SK-N-SH (cell line): ENCODE measurements at regions not wholly inside any gene's neighbourhood (a gene's known extent, or its start where the extent isn't known, plus 50 kb on each side); places are given as distances from the start of the nearest gene placed in this dataset.

ENCODE experiments used
- CTCF ChIA-PET: fragments of 300-600, 350-600 bp; formaldehyde crosslinking; extraction: SDS; loops from one replicate; lab custom pipeline; 2021; lab: Yijun Ruan, JAX
- POLR2A ChIA-PET: fragments of 350-600 bp; sonication (Branson Sonifier 250); formaldehyde crosslinking; extraction: SDS; loops from one replicate; lab custom pipeline; 2020; ENCODE audit warnings: antibody characterized with exemption, inconsistent platforms; lab: Yijun Ruan, JAX
- DNase-seq: peaks from one replicate; pipeline ENCODE4 v3.0.0; 2012
- H2AFZ ChIP-seq: fragments of 200-600 bp; sonication (generic); 2 replicates; pipeline ENCODE4 v1.8.1; 2016; ENCODE audit warnings: antibody characterized with exemption, mild to moderate bottlenecking, low read depth
- H3F3A ChIP-seq: fragments of 200-600 bp; sonication (generic); replicated peaks from 2 replicates; pipeline ENCODE3; 2016; ENCODE audit warnings: antibody characterized with exemption, mild to moderate bottlenecking; ENCODE audit not compliant: insufficient read depth
- H3K27ac ChIP-seq, 2 experiments: fragments of 200-500 bp in 1 of 2; fragments of 200-600 bp in 1 of 2; sonication (Bioruptor generic) in 1 of 2; sonication (generic), shearing (Covaris generic) in 1 of 2; 2 replicates each; pipeline versions ENCODE4 v1.5.1 to v1.6.1; 2014 to 2016; ENCODE audit warnings: low read depth in 2 of 2, inconsistent platforms in 1 of 2, low read length in 1 of 2, mild to moderate bottlenecking in 1 of 2, mixed read lengths in 1 of 2
- H3K27me3 ChIP-seq: fragments of 200-600 bp; sonication (generic), shearing (Covaris generic); 2 replicates; pipeline ENCODE4 v1.6.1; 2016; ENCODE audit warnings: mixed run types; ENCODE audit not compliant: insufficient read depth
- H3K36me3 ChIP-seq, 2 experiments: fragments of 200-500 bp in 1 of 2; fragments of 200-600 bp in 1 of 2; sonication (Bioruptor generic) in 1 of 2; sonication (generic) in 1 of 2; replicated peaks in 1 of 2; 2 replicates each; pipeline versions ENCODE3 to v1.5.1; 2014 to 2016; ENCODE audit warnings: low read length in 1 of 2, mild to moderate bottlenecking in 1 of 2; ENCODE audit not compliant: insufficient read depth in 2 of 2, control insufficient read depth in 1 of 2
- H3K4me1 ChIP-seq, 2 experiments: fragments of 200-500 bp in 1 of 2; fragments of 200-600 bp in 1 of 2; sonication (Bioruptor generic) in 1 of 2; sonication (generic), shearing (Covaris generic) in 1 of 2; 2 replicates each; pipeline versions ENCODE4 v1.5.1 to v1.6.1; 2014 to 2016; ENCODE audit warnings: low read depth in 1 of 2, low read length in 1 of 2, mixed run types in 1 of 2; ENCODE audit not compliant: insufficient read depth in 2 of 2, control insufficient read depth in 1 of 2
- H3K4me2 ChIP-seq: fragments of 200-600 bp; sonication (generic), shearing (Covaris generic); 2 replicates; pipeline ENCODE4 v1.6.1; 2017; ENCODE audit warnings: mixed run types
- H3K4me3 ChIP-seq, 2 experiments: fragments of 200-500 bp in 1 of 2; fragments of 200-600 bp in 1 of 2; sonication (Bioruptor generic) in 1 of 2; sonication (generic), shearing (Covaris generic) in 1 of 2; 2 replicates each; pipeline versions ENCODE4 v1.5.1 to v1.8.1; 2014 to 2016; ENCODE audit warnings: low read depth in 2 of 2, inconsistent platforms in 1 of 2, low read length in 1 of 2, mild to moderate bottlenecking in 1 of 2, mixed read lengths in 1 of 2, moderate library complexity in 1 of 2
- H3K79me2 ChIP-seq: fragments of 200-600 bp; sonication (generic); 2 replicates; pipeline ENCODE4 v1.8.1; 2017; ENCODE audit warnings: mild to moderate bottlenecking; ENCODE audit not compliant: insufficient read depth
- H3K9ac ChIP-seq: fragments of 200-600 bp; sonication (generic); 2 replicates; pipeline ENCODE4 v1.6.1; 2017; ENCODE audit warnings: mixed run types
- H3K9me2 ChIP-seq: fragments of 200-600 bp; sonication (generic); 2 replicates; pipeline ENCODE4 v1.6.1; 2017; ENCODE audit warnings: mixed run types
- H3K9me3 ChIP-seq: fragments of 200-600 bp; sonication (generic); 2 replicates; pipeline ENCODE4 v1.6.1; 2017; ENCODE audit warnings: mixed run types, mild to moderate bottlenecking, moderate library complexity
- H4K20me1 ChIP-seq: fragments of 200-600 bp; sonication (generic); 2 replicates; pipeline ENCODE4 v1.6.1; 2017; ENCODE audit warnings: mild to moderate bottlenecking, mixed run types; ENCODE audit not compliant: insufficient read depth
- CHD2 ChIP-seq: fragments of 150-350 bp; IDR thresholded peaks from 2 replicates; pipeline ENCODE4 v1.6.1; 2018; ENCODE audit warnings: low read length; ENCODE audit not compliant: partially characterized antibody
- CTCF ChIP-seq: fragments of 200-600 bp; sonication (generic); IDR thresholded peaks from 2 replicates; pipeline ENCODE4 v1.6.1; 2017; ENCODE audit warnings: antibody characterized with exemption, mild to moderate bottlenecking, moderate library complexity
- EP300 ChIP-seq, 2 experiments: IDR thresholded peaks; 2 replicates each; pipeline versions ENCODE4 v1.4.0 to v1.6.1; 2012; ENCODE audit warnings: borderline replicate concordance in 1 of 2, low read depth in 1 of 2, low read length in 1 of 2
- FOSL2 ChIP-seq: IDR thresholded peaks from 2 replicates; pipeline ENCODE4 v1.4.0; 2012; ENCODE audit warnings: low read depth, mild to moderate bottlenecking, moderate library complexity, borderline replicate concordance
- FOXM1 ChIP-seq: IDR thresholded peaks from 2 replicates; pipeline ENCODE4 v1.4.0; 2012; ENCODE audit warnings: low read depth, mild to moderate bottlenecking
- GABPA ChIP-seq: IDR thresholded peaks from 2 replicates; pipeline ENCODE4 v1.4.0; 2012; ENCODE audit warnings: low read depth, mild to moderate bottlenecking
- GATA2 ChIP-seq: sonication (generic); formaldehyde crosslinking; IDR thresholded peaks from 2 replicates; pipeline ENCODE4 v1.5.0; 2020; ENCODE audit warnings: mild to moderate bottlenecking, missing genetic modification reagents
- MEF2A ChIP-seq: IDR thresholded peaks from 2 replicates; pipeline ENCODE4 v1.4.0; 2012; ENCODE audit warnings: low read depth, borderline replicate concordance
- MXI1 ChIP-seq: IDR thresholded peaks from 2 replicates; pipeline ENCODE4 v1.6.1; 2012; ENCODE audit warnings: mild to moderate bottlenecking, low read depth, low read length, improper control_type of control experiment
- NFIC ChIP-seq: IDR thresholded peaks from 2 replicates; pipeline ENCODE4 v1.4.0; 2012; ENCODE audit warnings: borderline replicate concordance
- NRF1 ChIP-seq: IDR thresholded peaks from 2 replicates; pipeline ENCODE4 v1.6.1; 2012; ENCODE audit warnings: low read depth, mild to moderate bottlenecking, low read length
- RCOR1 ChIP-seq: fragments of 150-350 bp; IDR thresholded peaks from 2 replicates; pipeline ENCODE4 v1.6.1; 2017; ENCODE audit warnings: antibody characterized with exemption, low read length
- REST ChIP-seq: IDR thresholded peaks from 2 replicates; pipeline ENCODE4 v1.6.1; 2012; ENCODE audit warnings: mild to moderate bottlenecking, low read depth, low read length, moderate library complexity
- RXRA ChIP-seq: IDR thresholded peaks from 2 replicates; pipeline ENCODE4 v1.4.0; 2012; ENCODE audit warnings: low read depth, mild to moderate bottlenecking, borderline replicate concordance
- TAF1 ChIP-seq: IDR thresholded peaks from 2 replicates; pipeline ENCODE4 v1.6.1; 2012; ENCODE audit warnings: low read depth, mild to moderate bottlenecking, low read length, moderate library complexity, borderline replicate concordance
- TCF12 ChIP-seq: IDR thresholded peaks from 2 replicates; pipeline ENCODE4 v1.4.0; 2012
- TEAD4 ChIP-seq: IDR thresholded peaks from 2 replicates; pipeline ENCODE4 v1.4.0; 2012; ENCODE audit warnings: mild to moderate bottlenecking, borderline replicate concordance; ENCODE audit not compliant: insufficient read depth
- USF1 ChIP-seq: IDR thresholded peaks from 2 replicates; pipeline ENCODE4 v1.4.0; 2012; ENCODE audit warnings: low read depth, borderline replicate concordance
- YY1 ChIP-seq: IDR thresholded peaks from 2 replicates; pipeline ENCODE4 v1.4.0; 2012; ENCODE audit warnings: low read depth, mild to moderate bottlenecking
- WGBS: methylation state at CpG from one replicate; pipeline ENCODE4 v1.1.6; 2017; ENCODE audit warnings: low lambda C conversion rate; 5-methylcytosine and 5-hydroxymethylcytosine counted together

- no peaks in the 10 kb centered on the region for H3F3A ChIP-seq
- H3K27me3 ChIP-seq = no peaks in the 10 kb centered on the region
- H4K20me1 ChIP-seq = no peaks in the 10 kb centered on the region
- no peak overlapping the region for H3K4me3 ChIP-seq
- CTCF ChIA-PET = interaction anchor here (0.9 to 1.0 kb wide), 2 partner anchors 31 to 704 kb away, joined by 3 to 4 read pairs; no protein-coding TSS in a partner anchor
- no peak overlapping the region for H3K4me2 ChIP-seq
- H3K27ac ChIP-seq = no peak overlapping the region
- H2AFZ ChIP-seq = no peak overlapping the region
- peaks cover 3 to 7% of the 10 kb centered on the region in 2 experiments; a peak in 2 of 4 replicates for H3K4me1 ChIP-seq
- no peaks in the 10 kb centered on the region for H3K79me2 ChIP-seq
- no peak for DNase-seq
- H3K9me3 ChIP-seq = no peaks in the 10 kb centered on the region
- H3K9ac ChIP-seq = no peak overlapping the region
- TF ChIP-seq NFIC (no peak), NRF1 (no peak), YY1 (no peak), GABPA (no peak), FOXM1 (no peak), CHD2 (no peak), USF1 (no peak), MEF2A (no peak), FOSL2 (no peak), TCF12 (no peak), TEAD4 (no peak), RXRA (no peak), GATA2 (CRISPR knock-in tag) (no peak), MXI1 (no peak), REST (no peak), EP300 (IDR thresholded peaks at IDR 0.05; ENCODE audit: borderline replicate concordance in 1 of 2, low read depth in 1 of 2, low read length in 1 of 2) (no peak), CTCF (no peak), TAF1 (no peak), RCOR1 (no peak)
- H3K36me3 ChIP-seq = no peaks in the 10 kb centered on the region
- H3K9me2 ChIP-seq = no peaks in the 10 kb centered on the region
- WGBS = 56% methylated on average over 12 of the region's 12 CpGs
- POLR2A ChIA-PET = no interaction called here
These were observed 446.3 kb downstream of the PREX1 start for GRCh38 chr20:48381353-48382120.
